HT1080 (cell line): ENCODE measurements at regions not wholly inside any gene's neighbourhood (a gene's known extent, or its start where the extent isn't known, plus 50 kb on each side); places are given as distances from the start of the nearest gene placed in this dataset.
A peak's percentile ranks its signal among the peaks of the same experiment; 100 is the strongest.
"Not testable (repeated sequence)": the region's sequence is repeated elsewhere in the genome, so short reads cannot be mapped to it uniquely, and the experiment has no call there.

Source experiments
- DNase-seq: peaks from one replicate; pipeline ENCODE4 v3.0.0-alpha.2; 2015; ENCODE audit warnings: low read depth

GRCh38 chr2:82005889-82006288, 1701.3 kb upstream of the LRRTM1 start:
- not testable (repeated sequence) for DNase-seq

GRCh38 chr2:82001614-82002013, 1697.1 kb upstream of the LRRTM1 start:
- DNase-seq = no peak

GRCh38 chr2:82000606-82001005, 1696.1 kb upstream of the LRRTM1 start:
- DNase-seq = no peak

GRCh38 chr2:81996332-81996731, 1691.8 kb upstream of the LRRTM1 start:
- no peak for DNase-seq

- DNase-seq = no peak
These were observed 1686.7 kb upstream of the LRRTM1 start for GRCh38 chr2:81991282-81991681.

- DNase-seq = no peak
These were observed 1682.8 kb upstream of the LRRTM1 start for GRCh38 chr2:81987370-81987769.

- DNase-seq = no peak
These were observed 1680.6 kb upstream of the LRRTM1 start for GRCh38 chr2:81984969-81985637.

GRCh38 chr2:81981585-81981984, 1677.0 kb upstream of the LRRTM1 start:
- no peak for DNase-seq

- no peak for DNase-seq
These were observed 1674.5 kb upstream of the LRRTM1 start for GRCh38 chr2:81979086-81979485.

- DNase-seq = peak; percentile 12
These were observed 1672.4 kb upstream of the LRRTM1 start for GRCh38 chr2:81976998-81977397.

- DNase-seq = no peak
These were observed 1669.7 kb upstream of the LRRTM1 start for GRCh38 chr2:81974216-81974615.

- no peak for DNase-seq
These were observed 1638.3 kb upstream of the LRRTM1 start for GRCh38 chr2:81942876-81943275.

GRCh38 chr2:81942136-81942680, 1637.7 kb upstream of the LRRTM1 start:
- no peak for DNase-seq

- no peak for DNase-seq
These were observed 1635.9 kb upstream of the LRRTM1 start for GRCh38 chr2:81940266-81940955.

GRCh38 chr2:81937944-81938343, 1633.4 kb upstream of the LRRTM1 start:
- no peak for DNase-seq

- DNase-seq = no peak
These were observed 1599.0 kb upstream of the LRRTM1 start for GRCh38 chr2:81903534-81903933.

GRCh38 chr2:81901017-81901416, 1596.5 kb upstream of the LRRTM1 start:
- DNase-seq = no peak

- no peak for DNase-seq
These were observed 1591.2 kb upstream of the LRRTM1 start for GRCh38 chr2:81895620-81896250.

- DNase-seq = peak; percentile 65
These were observed 1590.0 kb upstream of the LRRTM1 start for GRCh38 chr2:81894451-81894990.

- no peak for DNase-seq
These were observed 1572.1 kb upstream of the LRRTM1 start for GRCh38 chr2:81876624-81877023.

- DNase-seq = no peak
These were observed 1567.5 kb upstream of the LRRTM1 start for GRCh38 chr2:81872006-81872405.

GRCh38 chr2:81870119-81870518, 1565.6 kb upstream of the LRRTM1 start:
- no peak for DNase-seq
